ENCODE measurements at regions not wholly inside any gene's neighbourhood (a gene's known extent, or its start where the extent isn't known, plus 50 kb on each side); places are given as distances from the start of the nearest gene placed in this dataset.

- no peak overlapping the region for H3K27ac Mint-ChIP-seq (ENCODE audit: unreplicated experiment)
- peaks cover 23% of the 10 kb centered on the region for H3K27me3 Mint-ChIP-seq (ENCODE audit: unreplicated experiment)
- no peaks in the 10 kb centered on the region for H3K9me3 Mint-ChIP-seq (ENCODE audit: unreplicated experiment)
- peaks cover 1% of the 10 kb centered on the region for H3K4me1 Mint-ChIP-seq (ENCODE audit: unreplicated experiment)
- TF ChIP-seq CTCF (IDR thresholded peaks at IDR 0.05) = no peak
- no peak for DNase-seq (ENCODE audit: extremely low spot score, unreplicated experiment)
- no peaks in the 10 kb centered on the region for H3K36me3 Mint-ChIP-seq (ENCODE audit: unreplicated experiment)
- H3K4me3 Mint-ChIP-seq (ENCODE audit: unreplicated experiment) = no peak overlapping the region
Measured at GRCh38 chr3:72118628-72119027, 333.7 kb upstream of the PROK2 start.

- no peaks in the 10 kb centered on the region for H3K4me1 Mint-ChIP-seq (ENCODE audit: unreplicated experiment)
- no peaks in the 10 kb centered on the region for H3K9me3 Mint-ChIP-seq (ENCODE audit: unreplicated experiment)
- no peaks in the 10 kb centered on the region for H3K36me3 Mint-ChIP-seq (ENCODE audit: unreplicated experiment)
- no peak overlapping the region for H3K27ac Mint-ChIP-seq (ENCODE audit: unreplicated experiment)
- no peak for TF ChIP-seq CTCF (IDR thresholded peaks at IDR 0.05)
- DNase-seq (ENCODE audit: extremely low spot score, unreplicated experiment) = no peak
- no peak overlapping the region for H3K4me3 Mint-ChIP-seq (ENCODE audit: unreplicated experiment)
- H3K27me3 Mint-ChIP-seq (ENCODE audit: unreplicated experiment) = peaks cover 38% of the 10 kb centered on the region
Measured at GRCh38 chr3:72116226-72116625, 331.3 kb upstream of the PROK2 start.

GRCh38 chr3:72115307-72115706, 330.4 kb upstream of the PROK2 start:
- DNase-seq (ENCODE audit: extremely low spot score, unreplicated experiment) = no peak
- Mint-ChIP-seq H3K27me3 (ENCODE audit: unreplicated experiment) (peaks cover 40% of the 10 kb centered on the region), H3K4me1 (ENCODE audit: unreplicated experiment) (no peaks in the 10 kb centered on the region), H3K9me3 (ENCODE audit: unreplicated experiment) (no peaks in the 10 kb centered on the region), H3K36me3 (ENCODE audit: unreplicated experiment) (no peaks in the 10 kb centered on the region), H3K27ac (ENCODE audit: unreplicated experiment) (no peak overlapping the region), H3K4me3 (ENCODE audit: unreplicated experiment) (no peak overlapping the region)
- TF ChIP-seq CTCF (IDR thresholded peaks at IDR 0.05) = no peak

GRCh38 chr3:72114773-72115172, 329.8 kb upstream of the PROK2 start:
- H3K4me1 Mint-ChIP-seq (ENCODE audit: unreplicated experiment) = no peaks in the 10 kb centered on the region

GRCh38 chr3:72113964-72114363, 329.0 kb upstream of the PROK2 start:
- TF ChIP-seq CTCF (IDR thresholded peaks at IDR 0.05) = no peak
- H3K27me3 Mint-ChIP-seq (ENCODE audit: unreplicated experiment) = peaks cover 45% of the 10 kb centered on the region
- H3K9me3 Mint-ChIP-seq (ENCODE audit: unreplicated experiment) = no peaks in the 10 kb centered on the region
- H3K4me3 Mint-ChIP-seq (ENCODE audit: unreplicated experiment) = no peak overlapping the region
- no peaks in the 10 kb centered on the region for H3K4me1 Mint-ChIP-seq (ENCODE audit: unreplicated experiment)
- no peak for DNase-seq (ENCODE audit: extremely low spot score, unreplicated experiment)
- no peak overlapping the region for H3K27ac Mint-ChIP-seq (ENCODE audit: unreplicated experiment)
- H3K36me3 Mint-ChIP-seq (ENCODE audit: unreplicated experiment) = no peaks in the 10 kb centered on the region

More at GRCh38 chr3:72114773-72115172, 329.8 kb upstream of the PROK2 start:
- Mint-ChIP-seq H3K9me3 (ENCODE audit: unreplicated experiment) (no peaks in the 10 kb centered on the region), H3K36me3 (ENCODE audit: unreplicated experiment) (no peaks in the 10 kb centered on the region), H3K27ac (ENCODE audit: unreplicated experiment) (no peak overlapping the region), H3K27me3 (ENCODE audit: unreplicated experiment) (peaks cover 42% of the 10 kb centered on the region), H3K4me3 (ENCODE audit: unreplicated experiment) (no peak overlapping the region)
- no peak for DNase-seq (ENCODE audit: extremely low spot score, unreplicated experiment)
- no peak for TF ChIP-seq CTCF (IDR thresholded peaks at IDR 0.05)

Data from osteocyte (in vitro differentiated cells).